IMR-90 (cell line): ENCODE measurements at regions not wholly inside any gene's neighbourhood (a gene's known extent, or its start where the extent isn't known, plus 50 kb on each side); places are given as distances from the start of the nearest gene placed in this dataset.

Source experiments
- ATAC-seq: fragments of 200-7000 bp; cut with Tn5 transposase; 2 replicates; pipeline ENCODE4 v1.9.1; 2020; ENCODE audit warnings: low read depth, mild to moderate bottlenecking, moderate library complexity
- BruUV-seq: library from RNA; stranded (reverse); fragments of 400-500 nt; replicated peaks from 2 replicates; lab custom pipeline; 2021; lab: Mats Ljungman, UMichigan
- CTCF ChIA-PET: fragments of 300-600 bp; formaldehyde crosslinking; extraction: SDS; loops from one replicate; lab custom pipeline; 2021; ENCODE audit warnings: antibody characterized with exemption; lab: Yijun Ruan, JAX
- POLR2A ChIA-PET: fragments of 300-600 bp; sonication (Branson Sonifier 250); formaldehyde crosslinking; loops from one replicate; lab custom pipeline; 2022; ENCODE audit warnings: antibody characterized with exemption; ENCODE audit not compliant: unreplicated experiment; lab: Charles Lee
- DNase-seq: peaks from one replicate; pipeline ENCODE4 v3.0.0; 2013
- H2AFZ ChIP-seq: replicated peaks from 2 replicates; pipeline ENCODE3; 2013; ENCODE audit warnings: low read length, mild to moderate bottlenecking; ENCODE audit not compliant: poor library complexity
- H2AK5ac ChIP-seq: 2 replicates; pipeline ENCODE4 v1.6.1; 2013; ENCODE audit warnings: low read depth, low read length, inconsistent platforms
- H2AK9ac ChIP-seq: replicated peaks from 2 replicates; pipeline ENCODE3; 2013; ENCODE audit warnings: mild to moderate bottlenecking, low read depth, low read length, moderate library complexity; ENCODE audit not compliant: poor library complexity
- H2BK120ac ChIP-seq: 2 replicates; pipeline ENCODE4 v1.6.1; 2013; ENCODE audit warnings: low read depth, low read length, inconsistent platforms
- H2BK15ac ChIP-seq: 3 replicates; pipeline ENCODE4 v1.6.1; 2013; ENCODE audit warnings: low read depth, low read length, inconsistent platforms
- H2BK20ac ChIP-seq: 2 replicates; pipeline ENCODE4 v1.6.1; 2013; ENCODE audit warnings: low read depth, mild to moderate bottlenecking, inconsistent platforms, low read length, moderate library complexity
- H2BK5ac ChIP-seq: 2 replicates; pipeline ENCODE4 v1.6.1; 2013; ENCODE audit warnings: mild to moderate bottlenecking, low read depth, low read length, inconsistent platforms; ENCODE audit not compliant: poor library complexity, severe bottlenecking
- H3K14ac ChIP-seq: replicated peaks from 2 replicates; pipeline ENCODE4 v1.6.1; 2013; ENCODE audit warnings: low read depth, low read length, inconsistent platforms
- H3K18ac ChIP-seq: 2 replicates; pipeline ENCODE4 v1.6.1; 2013; ENCODE audit warnings: low read depth, low read length, control low read depth
- H3K23ac ChIP-seq: 2 replicates; pipeline ENCODE4 v1.6.1; 2013; ENCODE audit warnings: low read depth, low read length, inconsistent platforms
- H3K27ac ChIP-seq: 2 replicates; pipeline ENCODE4 v1.5.1; 2013; ENCODE audit warnings: mild to moderate bottlenecking, control low read depth, low read length; ENCODE audit not compliant: insufficient read depth
- H3K27me3 ChIP-seq: 2 replicates; pipeline ENCODE4 v1.6.1; 2013; ENCODE audit warnings: low read length; ENCODE audit not compliant: control insufficient read depth, insufficient read depth
- H3K36me3 ChIP-seq: 2 replicates; pipeline ENCODE4 v1.6.1; 2013; ENCODE audit warnings: low read length, mixed read lengths; ENCODE audit not compliant: control insufficient read depth, insufficient read depth
- H3K4ac ChIP-seq: 2 replicates; pipeline ENCODE4 v1.6.1; 2013; ENCODE audit warnings: low read depth, low read length, inconsistent platforms
- H3K4me1 ChIP-seq: 2 replicates; pipeline ENCODE4 v1.6.1; 2013; ENCODE audit warnings: low read length, mixed read lengths; ENCODE audit not compliant: control insufficient read depth, insufficient read depth
- H3K4me2 ChIP-seq: 2 replicates; pipeline ENCODE4 v1.6.1; 2013; ENCODE audit warnings: low read depth, mild to moderate bottlenecking, control low read depth, low read length, moderate library complexity
- H3K4me3 ChIP-seq: 2 replicates; pipeline ENCODE4 v1.5.1; 2013; ENCODE audit warnings: low read depth, mild to moderate bottlenecking, control low read depth, low read length, moderate library complexity; ENCODE audit not compliant: insufficient read depth
- H3K56ac ChIP-seq: 2 replicates; pipeline ENCODE4 v1.6.1; 2013; ENCODE audit warnings: low read length, inconsistent platforms; ENCODE audit not compliant: insufficient read depth; ENCODE audit errors: extremely low read depth
- H3K79me1 ChIP-seq, 2 experiments: 2 replicates each; pipeline ENCODE4 v1.6.1; 2013; ENCODE audit warnings: low read length in 2 of 2, inconsistent platforms in 1 of 2, low read depth in 1 of 2
- H3K9ac ChIP-seq: 2 replicates; pipeline ENCODE4 v1.6.1; 2013; ENCODE audit warnings: low read depth, low read length, control low read depth
- H3K9me1 ChIP-seq: 2 replicates; pipeline ENCODE4 v1.6.1; 2013; ENCODE audit warnings: low read length, inconsistent platforms; ENCODE audit not compliant: insufficient read depth
- H3K9me3 ChIP-seq: 2 replicates; pipeline ENCODE4 v1.6.1; 2013; ENCODE audit warnings: low read length; ENCODE audit not compliant: control insufficient read depth, insufficient read depth
- H4K20me1 ChIP-seq: 2 replicates; pipeline ENCODE4 v1.6.1; 2013; ENCODE audit warnings: low read length, inconsistent platforms; ENCODE audit not compliant: insufficient read depth
- H4K5ac ChIP-seq: 2 replicates; pipeline ENCODE4 v1.6.1; 2013; ENCODE audit warnings: mild to moderate bottlenecking, low read depth, low read length, control low read depth
- H4K8ac ChIP-seq, 2 experiments: 2 replicates each; pipeline ENCODE4 v1.6.1; 2013; ENCODE audit warnings: low read depth in 2 of 2, low read length in 2 of 2, control low read depth in 1 of 2, inconsistent platforms in 1 of 2
- H4K91ac ChIP-seq: 2 replicates; pipeline ENCODE4 v1.6.1; 2013; ENCODE audit warnings: low read depth, low read length, inconsistent platforms; ENCODE audit not compliant: insufficient read depth
- BHLHE40 ChIP-seq: fragments of 150-350 bp; IDR thresholded peaks from 2 replicates; pipeline ENCODE4 v1.6.1; 2016; ENCODE audit warnings: mild to moderate bottlenecking, low read depth, low read length
- CEBPB ChIP-seq: IDR thresholded peaks from 2 replicates; pipeline ENCODE4 v1.6.1; 2012; ENCODE audit warnings: low read depth, low read length, improper control_type of control experiment
- CHD1 ChIP-seq: IDR thresholded peaks from 2 replicates; pipeline ENCODE4 v1.6.1; 2012; ENCODE audit warnings: low read depth, low read length, improper control_type of control experiment
- CTCF ChIP-seq: conservative IDR thresholded peaks from 2 replicates; pipeline ENCODE4 v1.5.1; 2012; ENCODE audit warnings: mild to moderate bottlenecking, low read depth, low read length, improper control_type of control experiment
- ELK1 ChIP-seq: fragments of 150-350 bp; IDR thresholded peaks from 2 replicates; pipeline ENCODE4 v1.6.1; 2016; ENCODE audit warnings: low read depth, mild to moderate bottlenecking, low read length, moderate library complexity, borderline replicate concordance
- FOS ChIP-seq: fragments of 150-350 bp; IDR thresholded peaks from 2 replicates; pipeline ENCODE4 v1.6.1; 2016; ENCODE audit warnings: low read depth, low read length
- MAFK ChIP-seq: IDR thresholded peaks from 2 replicates; pipeline ENCODE4 v1.6.1; 2012; ENCODE audit warnings: low read depth, low read length, improper control_type of control experiment
- MAZ ChIP-seq: IDR thresholded peaks from 2 replicates; pipeline ENCODE4 v1.6.1; 2012; ENCODE audit warnings: low read depth, mild to moderate bottlenecking, low read length, improper control_type of control experiment, moderate library complexity, borderline replicate concordance
- MXI1 ChIP-seq: IDR thresholded peaks from 2 replicates; pipeline ENCODE4 v1.6.1; 2012; ENCODE audit warnings: low read depth, mild to moderate bottlenecking, low read length, moderate library complexity, borderline replicate concordance
- NFE2L2 ChIP-seq: fragments of 150-350 bp; IDR thresholded peaks from 2 replicates; pipeline ENCODE4 v1.6.1; 2016; ENCODE audit warnings: low read depth, mild to moderate bottlenecking, low read length
- POLR2A ChIP-seq: IDR thresholded peaks from 2 replicates; pipeline ENCODE4 v1.6.1; 2012; ENCODE audit warnings: mild to moderate bottlenecking, low read depth, low read length
- RAD21 ChIP-seq: IDR thresholded peaks from 2 replicates; pipeline ENCODE4 v1.6.1; 2012; ENCODE audit warnings: low read length, improper control_type of control experiment
- RCOR1 ChIP-seq: IDR thresholded peaks from 2 replicates; pipeline ENCODE4 v1.6.1; 2012; ENCODE audit warnings: mild to moderate bottlenecking, low read length, improper control_type of control experiment; ENCODE audit not compliant: insufficient replicate concordance
- RFX5 ChIP-seq: IDR thresholded peaks from 2 replicates; pipeline ENCODE4 v1.8.0; 2012; ENCODE audit warnings: low read depth, mild to moderate bottlenecking, low read length, moderate library complexity
- SMC3 ChIP-seq: fragments of 150-350 bp; IDR thresholded peaks from 2 replicates; pipeline ENCODE4 v1.6.1; 2016; ENCODE audit warnings: low read depth, mild to moderate bottlenecking, antibody characterized with exemption, low read length, moderate library complexity
- USF2 ChIP-seq: fragments of 150-350 bp; IDR thresholded peaks from 2 replicates; pipeline ENCODE4 v1.6.1; 2017; ENCODE audit warnings: mild to moderate bottlenecking, antibody characterized with exemption, low read length, low read depth
- dilution Hi-C: fragments of 300-500 bp; cut with HindIII; formaldehyde crosslinking; loops from one replicate; pipeline ENCODE4 v1.14.3; 2018; ENCODE audit warnings: low sequenced_read_pairs; ENCODE audit not compliant: unreplicated experiment
- in situ Hi-C: fragments of 300-500 bp; cut with MboI; formaldehyde crosslinking; loops from 3 replicates; pipeline ENCODE4 v1.14.3; 2019; ENCODE audit warnings: low sequenced_read_pairs, inconsistent platforms, mixed read lengths
- intact Hi-C: fragments of 100-400 bp; cut with micrococcal nuclease; formaldehyde crosslinking; loops from 2 replicates; pipeline ENCODE4 v1.10.0; 2022

DNA sequence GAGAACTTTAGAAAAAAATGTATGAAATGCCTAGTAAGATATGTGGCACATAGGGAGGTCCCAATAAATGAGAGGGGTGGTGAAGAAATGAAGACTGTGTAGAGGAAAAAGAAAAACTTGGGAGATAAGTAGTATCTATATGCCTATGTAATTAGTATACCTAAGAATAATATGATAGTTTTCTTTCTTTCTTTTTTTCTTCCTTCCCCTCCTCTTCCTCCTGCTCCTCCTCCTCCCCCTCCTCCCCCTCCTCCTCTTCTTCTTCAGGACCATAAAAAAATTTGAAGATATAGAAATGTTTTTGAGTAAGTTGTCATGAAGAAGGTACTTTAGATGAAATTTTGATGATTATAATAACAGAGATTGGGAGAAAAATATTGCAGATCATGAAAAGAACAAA is 857.4 kb downstream of the MAT2B start:
- Histone ChIP-seq H3K56ac (no peak overlapping the region), H4K5ac (no peak overlapping the region), H3K4ac (no peak overlapping the region), H2BK15ac (no peak overlapping the region), H2BK20ac (no peak overlapping the region), H3K36me3 (no peaks in the 10 kb centered on the region), H3K18ac (no peak overlapping the region), H3K9me3 (no peaks in the 10 kb centered on the region), H2AK9ac (no peak overlapping the region), H3K4me1 (peaks cover 6% of the 10 kb centered on the region), H3K14ac (no peak overlapping the region), H2BK120ac (no peak overlapping the region), H2AK5ac (no peak overlapping the region), H3K23ac (no peak overlapping the region), H3K27ac (no peak overlapping the region), H4K91ac (no peak overlapping the region), H4K20me1 (no peaks in the 10 kb centered on the region), H2BK5ac (no peak overlapping the region), H3K9me1 (peaks cover 9% of the 10 kb centered on the region), H3K4me2 (no peak overlapping the region), H3K79me1 (no peaks in the 10 kb centered on the region), H2AFZ (no peak overlapping the region), H3K27me3 (no peaks in the 10 kb centered on the region), H3K4me3 (no peak overlapping the region), H4K8ac (no peak overlapping the region), H3K9ac (no peak overlapping the region)
- ChIA-PET POLR2A (no interaction called here), CTCF (no interaction called here)
- ATAC-seq (no peak), DNase-seq (no peak)
- dilution Hi-C loops, result no loop called here
- no TSS peak for BruUV-seq
- no peak for TF ChIP-seq USF2
- TF ChIP-seq CEBPB, result no peak
- no peak for TF ChIP-seq ELK1
- no peak for TF ChIP-seq RAD21
- TF ChIP-seq RFX5, result no peak
- no peak for TF ChIP-seq FOS
- TF ChIP-seq CTCF, result no peak
- TF ChIP-seq NFE2L2, result no peak
- no peak for TF ChIP-seq CHD1
- TF ChIP-seq MAFK, result no peak
- no peak for TF ChIP-seq SMC3
- no peak for TF ChIP-seq POLR2A
- TF ChIP-seq BHLHE40, result no peak
- no peak for TF ChIP-seq MAZ
- TF ChIP-seq RCOR1, result no peak
- TF ChIP-seq MXI1, result no peak
- in situ Hi-C loops, result no loop called here
- intact Hi-C loops, result no loop called here
